SK-N-SH (cell line): ENCODE measurements at regions not wholly inside any gene's neighbourhood (a gene's known extent, or its start where the extent isn't known, plus 50 kb on each side); places are given as distances from the start of the nearest gene placed in this dataset.
A peak's percentile ranks its signal among the peaks of the same experiment; 100 is the strongest.

Experiments
- CTCF ChIA-PET: fragments of 300-600, 350-600 bp; formaldehyde crosslinking; extraction: SDS; loops from one replicate; lab custom pipeline; 2021; lab: Yijun Ruan, JAX
- POLR2A ChIA-PET: fragments of 350-600 bp; sonication (Branson Sonifier 250); formaldehyde crosslinking; extraction: SDS; loops from one replicate; lab custom pipeline; 2020; ENCODE audit warnings: antibody characterized with exemption, inconsistent platforms; lab: Yijun Ruan, JAX
- DNase-seq: peaks from one replicate; pipeline ENCODE4 v3.0.0; 2012
- H2AFZ ChIP-seq: fragments of 200-600 bp; sonication (generic); 2 replicates; pipeline ENCODE4 v1.8.1; 2016; ENCODE audit warnings: antibody characterized with exemption, mild to moderate bottlenecking, low read depth
- H3F3A ChIP-seq: fragments of 200-600 bp; sonication (generic); replicated peaks from 2 replicates; pipeline ENCODE3; 2016; ENCODE audit warnings: antibody characterized with exemption, mild to moderate bottlenecking; ENCODE audit not compliant: insufficient read depth
- H3K27ac ChIP-seq, 2 experiments: fragments of 200-500 bp in 1 of 2; fragments of 200-600 bp in 1 of 2; sonication (Bioruptor generic) in 1 of 2; sonication (generic), shearing (Covaris generic) in 1 of 2; 2 replicates each; pipeline versions ENCODE4 v1.5.1 to v1.6.1; 2014 to 2016; ENCODE audit warnings: low read depth in 2 of 2, inconsistent platforms in 1 of 2, low read length in 1 of 2, mild to moderate bottlenecking in 1 of 2, mixed read lengths in 1 of 2
- H3K27me3 ChIP-seq: fragments of 200-600 bp; sonication (generic), shearing (Covaris generic); 2 replicates; pipeline ENCODE4 v1.6.1; 2016; ENCODE audit warnings: mixed run types; ENCODE audit not compliant: insufficient read depth
- H3K36me3 ChIP-seq, 2 experiments: fragments of 200-500 bp in 1 of 2; fragments of 200-600 bp in 1 of 2; sonication (Bioruptor generic) in 1 of 2; sonication (generic) in 1 of 2; replicated peaks in 1 of 2; 2 replicates each; pipeline versions ENCODE3 to v1.5.1; 2014 to 2016; ENCODE audit warnings: low read length in 1 of 2, mild to moderate bottlenecking in 1 of 2; ENCODE audit not compliant: insufficient read depth in 2 of 2, control insufficient read depth in 1 of 2
- H3K4me1 ChIP-seq, 2 experiments: fragments of 200-500 bp in 1 of 2; fragments of 200-600 bp in 1 of 2; sonication (Bioruptor generic) in 1 of 2; sonication (generic), shearing (Covaris generic) in 1 of 2; 2 replicates each; pipeline versions ENCODE4 v1.5.1 to v1.6.1; 2014 to 2016; ENCODE audit warnings: low read depth in 1 of 2, low read length in 1 of 2, mixed run types in 1 of 2; ENCODE audit not compliant: insufficient read depth in 2 of 2, control insufficient read depth in 1 of 2
- H3K4me2 ChIP-seq: fragments of 200-600 bp; sonication (generic), shearing (Covaris generic); 2 replicates; pipeline ENCODE4 v1.6.1; 2017; ENCODE audit warnings: mixed run types
- H3K4me3 ChIP-seq, 2 experiments: fragments of 200-500 bp in 1 of 2; fragments of 200-600 bp in 1 of 2; sonication (Bioruptor generic) in 1 of 2; sonication (generic), shearing (Covaris generic) in 1 of 2; 2 replicates each; pipeline versions ENCODE4 v1.5.1 to v1.8.1; 2014 to 2016; ENCODE audit warnings: low read depth in 2 of 2, inconsistent platforms in 1 of 2, low read length in 1 of 2, mild to moderate bottlenecking in 1 of 2, mixed read lengths in 1 of 2, moderate library complexity in 1 of 2
- H3K79me2 ChIP-seq: fragments of 200-600 bp; sonication (generic); 2 replicates; pipeline ENCODE4 v1.8.1; 2017; ENCODE audit warnings: mild to moderate bottlenecking; ENCODE audit not compliant: insufficient read depth
- H3K9ac ChIP-seq: fragments of 200-600 bp; sonication (generic); 2 replicates; pipeline ENCODE4 v1.6.1; 2017; ENCODE audit warnings: mixed run types
- H3K9me2 ChIP-seq: fragments of 200-600 bp; sonication (generic); 2 replicates; pipeline ENCODE4 v1.6.1; 2017; ENCODE audit warnings: mixed run types
- H3K9me3 ChIP-seq: fragments of 200-600 bp; sonication (generic); 2 replicates; pipeline ENCODE4 v1.6.1; 2017; ENCODE audit warnings: mixed run types, mild to moderate bottlenecking, moderate library complexity
- H4K20me1 ChIP-seq: fragments of 200-600 bp; sonication (generic); 2 replicates; pipeline ENCODE4 v1.6.1; 2017; ENCODE audit warnings: mild to moderate bottlenecking, mixed run types; ENCODE audit not compliant: insufficient read depth
- FOSL2 ChIP-seq: IDR thresholded peaks from 2 replicates; pipeline ENCODE4 v1.4.0; 2012; ENCODE audit warnings: low read depth, mild to moderate bottlenecking, moderate library complexity, borderline replicate concordance
- GATA2 ChIP-seq: sonication (generic); formaldehyde crosslinking; IDR thresholded peaks from 2 replicates; pipeline ENCODE4 v1.5.0; 2020; ENCODE audit warnings: mild to moderate bottlenecking, missing genetic modification reagents
- JUND ChIP-seq: IDR thresholded peaks from 2 replicates; pipeline ENCODE4 v1.4.0; 2012
- MEF2A ChIP-seq: IDR thresholded peaks from 2 replicates; pipeline ENCODE4 v1.4.0; 2012; ENCODE audit warnings: low read depth, borderline replicate concordance
- MXI1 ChIP-seq: IDR thresholded peaks from 2 replicates; pipeline ENCODE4 v1.6.1; 2012; ENCODE audit warnings: mild to moderate bottlenecking, low read depth, low read length, improper control_type of control experiment
- NFIC ChIP-seq: IDR thresholded peaks from 2 replicates; pipeline ENCODE4 v1.4.0; 2012; ENCODE audit warnings: borderline replicate concordance
- RCOR1 ChIP-seq: fragments of 150-350 bp; IDR thresholded peaks from 2 replicates; pipeline ENCODE4 v1.6.1; 2017; ENCODE audit warnings: antibody characterized with exemption, low read length
- REST ChIP-seq: IDR thresholded peaks from 2 replicates; pipeline ENCODE4 v1.6.1; 2012; ENCODE audit warnings: mild to moderate bottlenecking, low read depth, low read length, moderate library complexity
- RFX5 ChIP-seq: IDR thresholded peaks from 2 replicates; pipeline ENCODE4 v1.6.1; 2012; ENCODE audit warnings: mild to moderate bottlenecking, improper control_type of control experiment, low read length
- RXRA ChIP-seq: IDR thresholded peaks from 2 replicates; pipeline ENCODE4 v1.4.0; 2012; ENCODE audit warnings: low read depth, mild to moderate bottlenecking, borderline replicate concordance
- SIN3A ChIP-seq: IDR thresholded peaks from 2 replicates; pipeline ENCODE4 v1.6.1; 2012; ENCODE audit warnings: low read depth, mild to moderate bottlenecking, low read length, moderate library complexity, borderline replicate concordance
- SMC3 ChIP-seq: IDR thresholded peaks from 2 replicates; pipeline ENCODE4 v1.6.1; 2012; ENCODE audit warnings: low read depth, low read length, improper control_type of control experiment
- TAF1 ChIP-seq: IDR thresholded peaks from 2 replicates; pipeline ENCODE4 v1.6.1; 2012; ENCODE audit warnings: low read depth, mild to moderate bottlenecking, low read length, moderate library complexity, borderline replicate concordance
- USF1 ChIP-seq: IDR thresholded peaks from 2 replicates; pipeline ENCODE4 v1.4.0; 2012; ENCODE audit warnings: low read depth, borderline replicate concordance
- USF2 ChIP-seq: fragments of 150-350 bp; IDR thresholded peaks from 2 replicates; pipeline ENCODE4 v1.6.1; 2017; ENCODE audit warnings: antibody characterized with exemption, low read length, low read depth, borderline replicate concordance
- YY1 ChIP-seq: IDR thresholded peaks from 2 replicates; pipeline ENCODE4 v1.4.0; 2012; ENCODE audit warnings: low read depth, mild to moderate bottlenecking
- WGBS: methylation state at CpG from one replicate; pipeline ENCODE4 v1.1.6; 2017; ENCODE audit warnings: low lambda C conversion rate; 5-methylcytosine and 5-hydroxymethylcytosine counted together
- TF ChIP-seq, protein P1 (sequence below): IDR thresholded peaks from 2 replicates; pipeline ENCODE4 v1.4.0; 2012; ENCODE audit warnings: low read depth

DNA sequence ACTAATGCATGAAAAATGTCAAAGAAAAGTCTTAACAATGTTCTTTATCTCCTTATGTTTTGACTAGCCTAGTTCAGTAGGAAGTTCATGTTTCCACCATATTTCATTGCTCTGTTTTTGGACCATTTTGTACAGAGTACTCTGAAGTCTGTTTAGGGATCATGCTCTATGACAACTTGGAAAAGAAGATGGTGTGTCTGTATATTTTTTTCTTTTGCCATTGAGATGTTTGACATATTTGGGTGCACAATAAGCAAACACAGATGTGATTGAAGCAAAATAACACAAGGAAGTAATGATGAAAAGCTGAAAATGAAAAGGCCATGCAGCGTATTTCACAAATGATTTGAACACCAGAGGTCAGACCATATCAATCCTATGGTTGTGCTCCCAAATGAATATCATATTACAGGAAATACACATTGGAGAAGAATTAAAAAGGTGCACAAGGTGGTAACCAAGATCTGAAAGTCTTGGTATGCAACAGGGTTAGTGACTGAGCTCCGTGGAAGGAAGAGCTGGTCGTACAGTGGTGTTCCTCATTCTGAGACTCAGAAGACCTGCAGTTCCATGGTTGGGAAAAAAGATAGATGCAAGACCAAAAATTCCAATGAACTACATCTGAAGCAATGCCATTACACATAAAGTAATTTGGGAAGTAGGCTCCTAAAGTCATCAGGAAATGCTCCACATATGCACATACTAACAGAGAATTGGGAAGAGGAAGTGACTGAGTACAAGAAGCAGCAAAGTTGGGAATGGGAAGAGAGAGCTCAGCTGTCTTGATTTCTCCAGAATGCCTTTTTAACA is 463.5 kb downstream of the LMO4 start:
- peaks cover 7% of the 10 kb centered on the region for H3F3A ChIP-seq
- H2AFZ ChIP-seq = peak overlapping the region; percentile 24; the same call in 1 of the 2 replicates
- POLR2A ChIA-PET = no interaction called here
- H3K9me3 ChIP-seq = no peaks in the 10 kb centered on the region
- no peak overlapping the region for H3K27ac ChIP-seq
- no peak overlapping the region for H3K4me2 ChIP-seq
- no peak overlapping the region for H3K4me3 ChIP-seq
- no peaks in the 10 kb centered on the region for H3K36me3 ChIP-seq
- DNase-seq = no peak
- no peak overlapping the region for H3K9ac ChIP-seq
- H4K20me1 ChIP-seq = no peaks in the 10 kb centered on the region
- CTCF ChIA-PET = no interaction called here
- H3K79me2 ChIP-seq = no peaks in the 10 kb centered on the region
- H3K4me1 ChIP-seq = peaks cover 2 to 10% of the 10 kb centered on the region in 2 experiments; a peak in 3 of 4 replicates
- H3K9me2 ChIP-seq = no peaks in the 10 kb centered on the region
- TF ChIP-seq YY1 = no peak
- TF ChIP-seq, protein P1, sequence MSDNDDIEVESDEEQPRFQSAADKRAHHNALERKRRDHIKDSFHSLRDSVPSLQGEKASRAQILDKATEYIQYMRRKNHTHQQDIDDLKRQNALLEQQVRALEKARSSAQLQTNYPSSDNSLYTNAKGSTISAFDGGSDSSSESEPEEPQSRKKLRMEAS = no peak
- no peak for TF ChIP-seq NFIC
- TF ChIP-seq JUND = no peak
- no peak for TF ChIP-seq REST
- no peak for TF ChIP-seq SIN3A
- TF ChIP-seq USF1 = no peak
- TF ChIP-seq MEF2A = no peak
- WGBS = 66% methylated on average over 3 of the region's 3 CpGs
- no peaks in the 10 kb centered on the region for H3K27me3 ChIP-seq

DNA sequence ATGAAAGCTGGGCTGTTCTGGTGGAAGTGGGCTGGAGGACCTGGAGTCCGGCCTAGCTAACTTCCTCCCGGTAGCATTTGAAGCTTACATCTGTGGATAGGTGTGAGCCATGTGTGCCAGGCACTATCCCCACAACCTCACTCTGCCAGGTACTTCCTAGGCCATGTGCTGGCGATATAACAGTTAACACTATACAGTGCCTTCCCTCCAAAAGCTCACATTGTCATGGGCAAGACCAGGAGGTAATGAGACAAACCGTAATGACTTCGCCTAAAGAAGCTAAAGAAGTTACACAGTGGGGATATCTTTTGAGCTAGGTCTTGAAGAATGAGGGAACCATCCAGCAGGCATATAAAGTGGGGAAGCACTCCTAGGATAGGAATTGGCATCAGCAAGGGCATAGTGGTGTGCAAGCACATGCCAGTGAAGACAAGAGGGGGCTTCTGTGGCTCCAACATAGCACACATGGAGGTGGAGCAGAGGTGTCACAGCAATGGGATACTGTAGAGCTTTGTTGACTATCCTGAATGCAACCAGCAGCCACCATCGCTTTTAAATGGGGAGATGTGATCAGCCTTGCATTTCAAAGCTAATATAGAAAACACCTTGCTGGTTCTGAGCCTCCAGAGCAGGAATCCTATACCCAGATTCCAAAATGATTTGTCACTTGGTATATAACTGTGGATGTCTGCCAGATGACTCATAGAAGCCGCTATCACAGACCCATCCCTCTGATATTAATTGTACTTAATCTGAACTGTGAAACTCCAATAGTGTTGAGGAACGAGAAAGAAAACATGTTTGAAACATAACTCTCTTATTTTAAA is 466.3 kb downstream of the LMO4 start:
- Histone ChIP-seq H3K9me3 (no peaks in the 10 kb centered on the region), H4K20me1 (no peaks in the 10 kb centered on the region), H3K27me3 (no peaks in the 10 kb centered on the region), H3K4me2 (peak overlapping the region; percentile 18), H3K4me1 (peaks cover 2 to 10% of the 10 kb centered on the region in 2 experiments; a peak in 3 of 4 replicates), H3K27ac (peak overlapping the region; percentile 60 to 64; a peak in 3 of 4 replicates), H3K36me3 (no peaks in the 10 kb centered on the region), H2AFZ (peak overlapping the region; percentile 76; the same call in 1 of the 2 replicates), H3K9me2 (no peaks in the 10 kb centered on the region), H3K79me2 (no peaks in the 10 kb centered on the region), H3K9ac (peak overlapping the region; percentile 9; the same call in 1 of the 2 replicates), H3F3A (peaks cover 10% of the 10 kb centered on the region), H3K4me3 (0 out of 4 replicates have a peak overlapping the region, but pooled peaks of 1 of the 2 experiments have one; percentile 3)
- CTCF ChIA-PET = no interaction called here
- DNase-seq = no peak
- WGBS = 52% methylated on average over 8 of the region's 8 CpGs
- POLR2A ChIA-PET = no interaction called here
- TF ChIP-seq MEF2A (no peak), SMC3 (no peak), JUND (peak; percentile 97), RFX5 (no peak), USF2 (no peak), FOSL2 (peak; percentile 96), RXRA (peak; percentile 48; the same call in 1 of the 2 replicates), RCOR1 (no peak), TAF1 (no peak), GATA2 (CRISPR knock-in tag) (no peak), YY1 (no peak), MXI1 (no peak)
- TF ChIP-seq, protein P1 = no peak
